ENCODE measurements at regions not wholly inside any gene's neighbourhood (a gene's known extent, or its start where the extent isn't known, plus 50 kb on each side); places are given as distances from the start of the nearest gene placed in this dataset.
"Not testable (repeated sequence)": the region's sequence is repeated elsewhere in the genome, so short reads cannot be mapped to it uniquely, and the experiment has no call there.

DNA sequence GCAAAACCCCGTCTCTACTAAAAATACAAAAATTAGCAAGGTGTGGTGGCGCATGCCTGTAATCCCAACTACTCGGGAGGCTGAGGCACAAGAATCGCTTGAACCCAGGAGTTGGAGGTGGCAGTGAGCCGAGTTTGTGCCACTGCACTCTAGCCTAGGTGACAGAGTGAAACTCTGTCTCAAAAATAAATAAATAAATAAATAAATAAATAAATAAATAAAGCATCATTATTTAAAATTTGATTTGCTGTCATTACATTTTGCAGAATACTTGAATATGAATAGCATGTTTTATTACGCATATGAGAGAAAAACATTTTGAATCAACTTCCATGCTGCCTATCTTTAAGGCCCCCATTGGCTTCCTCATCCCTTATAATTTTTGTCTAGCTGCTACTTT lies 53.4 kb upstream of the MED14 start:
- H3K27ac ChIP-seq, H3K4me1 ChIP-seq: not testable (repeated sequence)

DNA sequence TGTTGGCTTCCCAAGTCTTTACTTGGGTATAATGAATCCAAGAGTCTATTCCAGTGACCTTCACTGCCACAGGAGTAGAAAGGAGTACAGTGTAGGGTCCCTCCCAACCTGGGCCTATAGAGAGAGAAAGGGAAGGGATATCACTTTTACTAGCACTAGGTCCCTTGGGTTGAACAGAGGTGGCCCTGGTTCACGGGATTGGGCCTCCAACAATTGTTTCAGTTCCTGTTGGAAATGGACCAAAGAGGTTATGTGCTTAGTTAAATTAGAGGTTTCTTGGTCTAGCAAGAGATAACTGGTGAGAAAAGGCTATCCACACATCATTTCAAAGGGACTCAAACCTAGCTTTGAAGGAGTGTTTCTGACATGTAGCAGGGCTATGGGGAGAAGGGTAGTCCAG lies 57.1 kb upstream of the MED14 start:
- Histone ChIP-seq H3K27me3 (no peaks in the 10 kb centered on the region), H3K4me3 (no peak overlapping the region), H3K4me1 (no peaks in the 10 kb centered on the region), H3K9me3 (no peaks in the 10 kb centered on the region), H3K27ac (no peak overlapping the region), H3K36me3 (no peaks in the 10 kb centered on the region)
- DNase-seq: no peak
- intact Hi-C loops (cut with DNase I): loop anchor here in 1 of 2 donors (10.0 kb wide), 1 partner anchor 128 kb away; no protein-coding TSS in a partner anchor
- no peak for ATAC-seq
- TF ChIP-seq, protein P1, sequence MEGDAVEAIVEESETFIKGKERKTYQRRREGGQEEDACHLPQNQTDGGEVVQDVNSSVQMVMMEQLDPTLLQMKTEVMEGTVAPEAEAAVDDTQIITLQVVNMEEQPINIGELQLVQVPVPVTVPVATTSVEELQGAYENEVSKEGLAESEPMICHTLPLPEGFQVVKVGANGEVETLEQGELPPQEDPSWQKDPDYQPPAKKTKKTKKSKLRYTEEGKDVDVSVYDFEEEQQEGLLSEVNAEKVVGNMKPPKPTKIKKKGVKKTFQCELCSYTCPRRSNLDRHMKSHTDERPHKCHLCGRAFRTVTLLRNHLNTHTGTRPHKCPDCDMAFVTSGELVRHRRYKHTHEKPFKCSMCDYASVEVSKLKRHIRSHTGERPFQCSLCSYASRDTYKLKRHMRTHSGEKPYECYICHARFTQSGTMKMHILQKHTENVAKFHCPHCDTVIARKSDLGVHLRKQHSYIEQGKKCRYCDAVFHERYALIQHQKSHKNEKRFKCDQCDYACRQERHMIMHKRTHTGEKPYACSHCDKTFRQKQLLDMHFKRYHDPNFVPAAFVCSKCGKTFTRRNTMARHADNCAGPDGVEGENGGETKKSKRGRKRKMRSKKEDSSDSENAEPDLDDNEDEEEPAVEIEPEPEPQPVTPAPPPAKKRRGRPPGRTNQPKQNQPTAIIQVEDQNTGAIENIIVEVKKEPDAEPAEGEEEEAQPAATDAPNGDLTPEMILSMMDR (IDR thresholded peaks at IDR 0.05): no peak

More for the DNA sequence above, 53.4 kb upstream of the MED14 start:
- H3K4me3 ChIP-seq; ATAC-seq; H3K27me3 ChIP-seq; H3K36me3 ChIP-seq; H3K9me3 ChIP-seq; intact Hi-C loops (cut with DNase I); DNase-seq: not testable (repeated sequence)

DNA sequence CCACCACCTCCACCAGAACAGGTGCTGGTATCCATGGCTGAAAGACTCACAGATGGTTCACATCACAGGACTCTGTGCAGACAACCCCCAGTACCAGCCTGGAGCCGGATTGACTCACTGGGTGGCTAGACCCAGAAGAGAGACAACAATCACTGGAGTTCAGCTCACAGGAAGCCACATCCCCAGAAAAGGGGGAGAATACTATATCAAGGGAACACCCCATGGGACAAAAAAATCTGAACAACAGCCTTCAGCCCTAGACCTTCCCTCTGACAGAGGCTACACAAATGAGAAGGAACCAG lies 59.4 kb upstream of the MED14 start:
- intact Hi-C loops (cut with DNase I): loop anchor here in 1 of 2 donors (10.0 kb wide), 1 partner anchor 130 kb away; no protein-coding TSS in a partner anchor
- not testable (repeated sequence) for ATAC-seq, DNase-seq, H3K4me1 ChIP-seq, H3K4me3 ChIP-seq, H3K27me3 ChIP-seq, H3K9me3 ChIP-seq, H3K27ac ChIP-seq, H3K36me3 ChIP-seq

DNA sequence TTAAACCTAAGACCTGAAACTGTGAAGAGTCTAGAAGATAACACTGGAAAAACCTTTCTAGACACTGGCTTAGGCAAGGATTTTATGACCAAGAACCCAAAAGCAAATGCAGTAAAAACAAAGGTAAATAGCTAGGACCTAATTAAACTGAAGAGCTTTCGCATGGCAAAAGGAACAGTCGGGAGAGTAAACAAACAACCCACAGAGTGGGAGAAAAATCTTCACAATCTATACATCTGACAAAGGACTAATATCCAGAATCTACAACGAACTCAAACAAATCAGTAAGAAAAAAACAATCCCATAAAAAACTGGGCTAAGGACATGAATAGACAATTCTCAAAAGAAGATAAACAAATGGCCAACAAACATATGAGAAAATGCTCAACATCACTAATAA lies 64.4 kb upstream of the MED14 start:
- intact Hi-C loops (cut with DNase I): loop anchor here in 1 of 2 donors (10.0 kb wide), 1 partner anchor 135 kb away; no protein-coding TSS in a partner anchor
- H3K4me3 ChIP-seq, H3K4me1 ChIP-seq, H3K36me3 ChIP-seq, DNase-seq, H3K27ac ChIP-seq, ATAC-seq, H3K27me3 ChIP-seq, H3K9me3 ChIP-seq: not testable (repeated sequence)

DNA sequence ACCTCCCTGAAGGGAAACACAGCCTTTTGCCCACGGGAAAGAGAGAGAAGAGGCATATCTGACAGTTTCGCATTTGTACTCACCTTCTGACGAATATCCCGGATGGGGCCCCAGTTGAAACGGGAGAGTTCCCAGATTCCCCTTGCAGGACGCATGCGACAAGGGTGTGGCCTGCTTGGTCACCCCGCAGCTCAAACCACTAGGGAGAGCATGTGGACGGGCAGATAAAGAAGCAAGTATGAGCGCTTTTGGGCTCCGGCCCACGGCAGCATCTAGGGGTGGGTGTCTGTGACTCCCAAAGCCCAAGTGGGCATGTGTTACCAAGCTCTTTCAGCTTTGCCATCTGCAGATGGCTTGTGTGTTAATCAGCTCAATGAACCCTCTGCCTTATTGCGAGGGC lies 70.1 kb upstream of the MED14 start:
- TF ChIP-seq, protein P1 (IDR thresholded peaks at IDR 0.05): no peak
- Histone ChIP-seq H3K27me3 (no peaks in the 10 kb centered on the region), H3K4me3 (no peak overlapping the region), H3K36me3 (no peaks in the 10 kb centered on the region), H3K27ac (no peak overlapping the region), H3K4me1 (no peaks in the 10 kb centered on the region), H3K9me3 (no peaks in the 10 kb centered on the region)
- ATAC-seq (no peak), DNase-seq (no peak)
- intact Hi-C loops (cut with DNase I): no loop called here

DNA sequence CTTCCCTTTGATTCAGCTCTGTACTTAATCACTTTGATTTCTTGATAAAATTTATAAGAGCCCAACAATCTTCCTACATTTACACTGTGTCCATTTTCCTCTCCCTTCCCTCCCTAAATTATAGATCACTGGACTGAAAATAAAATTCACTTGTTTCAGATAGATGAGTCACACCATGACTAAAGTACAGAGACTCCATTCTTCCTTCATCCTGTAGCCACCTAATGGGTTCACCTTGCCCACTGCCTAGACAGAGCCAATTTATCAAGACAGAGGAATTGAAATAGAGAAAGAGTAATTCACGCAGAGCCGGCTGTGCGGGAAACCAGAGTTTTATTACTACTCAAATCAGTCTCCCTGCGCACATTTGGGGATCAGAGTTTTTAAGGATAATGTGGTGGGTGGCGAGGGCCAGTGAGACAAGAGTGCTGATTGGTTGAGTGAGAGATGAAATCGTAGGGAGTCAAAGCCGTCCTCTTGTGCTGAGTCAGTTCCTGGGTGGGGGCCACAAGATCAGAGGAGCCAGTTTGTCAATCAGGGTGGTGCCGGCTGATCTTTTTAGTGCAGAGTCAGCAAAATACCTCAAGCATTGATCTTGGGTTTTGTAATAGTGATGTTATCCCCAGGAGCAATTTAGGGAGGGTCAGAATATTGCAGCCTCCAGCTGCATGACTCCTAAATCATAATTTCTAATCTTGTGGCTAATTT lies 71.3 kb upstream of the MED14 start:
- Histone ChIP-seq H3K27ac (no peak overlapping the region), H3K9me3 (no peaks in the 10 kb centered on the region), H3K27me3 (no peaks in the 10 kb centered on the region), H3K4me1 (no peaks in the 10 kb centered on the region), H3K4me3 (no peak overlapping the region), H3K36me3 (no peaks in the 10 kb centered on the region)
- TF ChIP-seq, protein P1 (IDR thresholded peaks at IDR 0.05): no peak
- intact Hi-C loops (cut with DNase I): no loop called here
- ATAC-seq (no peak), DNase-seq (no peak)

DNA sequence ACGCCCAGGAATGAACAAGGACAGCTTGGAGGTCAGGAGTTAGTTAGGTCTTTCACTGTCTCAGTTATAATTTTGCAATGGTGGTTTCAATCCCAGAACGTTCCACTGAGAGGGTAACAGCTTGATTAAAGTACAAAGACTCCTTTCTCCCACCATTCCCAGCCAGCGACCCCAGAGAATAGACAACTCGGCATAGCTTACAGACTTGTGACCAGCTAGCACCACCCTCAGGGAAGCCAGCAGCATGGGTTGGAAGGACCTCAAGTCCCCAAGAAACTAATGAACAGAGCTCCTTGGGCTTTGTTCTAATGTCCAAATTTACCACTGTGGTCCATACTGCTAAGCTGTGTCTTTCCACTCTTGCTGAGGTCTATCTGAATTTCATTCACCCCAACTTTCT lies 72.0 kb upstream of the MED14 start:
- intact Hi-C loops (cut with DNase I): no loop called here
- H3K27ac ChIP-seq: no peak overlapping the region
- no peak for DNase-seq
- TF ChIP-seq, protein P1 (IDR thresholded peaks at IDR 0.05): no peak
- H3K4me3 ChIP-seq: no peak overlapping the region
- no peaks in the 10 kb centered on the region for H3K4me1 ChIP-seq
- no peaks in the 10 kb centered on the region for H3K36me3 ChIP-seq
- no peaks in the 10 kb centered on the region for H3K27me3 ChIP-seq
- no peak for ATAC-seq
- H3K9me3 ChIP-seq: no peaks in the 10 kb centered on the region

Measured in left lung (tissue), 4 donors.